RPMI8226 (cell line): ENCODE measurements at regions not wholly inside any gene's neighbourhood (a gene's known extent, or its start where the extent isn't known, plus 50 kb on each side); places are given as distances from the start of the nearest gene placed in this dataset.
"Not testable (repeated sequence)": the region's sequence is repeated elsewhere in the genome, so short reads cannot be mapped to it uniquely, and the experiment has no call there.

ENCODE experiments used
- DNase-seq: peaks from one replicate; pipeline ENCODE4 v3.0.0-alpha.2; 2015

DNA sequence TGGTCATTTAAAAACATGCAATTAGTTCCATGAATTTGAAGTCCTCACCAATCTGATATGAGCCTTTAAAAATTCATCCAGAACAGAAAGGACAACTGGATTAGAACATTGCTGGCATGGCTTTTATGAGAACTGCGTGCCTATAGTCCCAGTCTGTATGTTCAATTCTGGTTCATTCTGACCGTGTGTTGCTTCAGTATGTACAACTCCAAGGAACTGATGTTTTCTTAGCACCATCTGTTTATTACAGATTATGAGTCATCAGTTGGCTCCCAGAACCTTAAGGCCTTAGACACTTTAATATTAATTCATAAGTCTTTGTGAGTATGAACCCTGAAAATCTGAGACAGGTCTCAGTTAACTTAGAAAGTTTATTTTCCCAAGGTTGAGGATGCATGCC lies 115.0 kb downstream of the CEP44 start:
- no peak for DNase-seq

DNA sequence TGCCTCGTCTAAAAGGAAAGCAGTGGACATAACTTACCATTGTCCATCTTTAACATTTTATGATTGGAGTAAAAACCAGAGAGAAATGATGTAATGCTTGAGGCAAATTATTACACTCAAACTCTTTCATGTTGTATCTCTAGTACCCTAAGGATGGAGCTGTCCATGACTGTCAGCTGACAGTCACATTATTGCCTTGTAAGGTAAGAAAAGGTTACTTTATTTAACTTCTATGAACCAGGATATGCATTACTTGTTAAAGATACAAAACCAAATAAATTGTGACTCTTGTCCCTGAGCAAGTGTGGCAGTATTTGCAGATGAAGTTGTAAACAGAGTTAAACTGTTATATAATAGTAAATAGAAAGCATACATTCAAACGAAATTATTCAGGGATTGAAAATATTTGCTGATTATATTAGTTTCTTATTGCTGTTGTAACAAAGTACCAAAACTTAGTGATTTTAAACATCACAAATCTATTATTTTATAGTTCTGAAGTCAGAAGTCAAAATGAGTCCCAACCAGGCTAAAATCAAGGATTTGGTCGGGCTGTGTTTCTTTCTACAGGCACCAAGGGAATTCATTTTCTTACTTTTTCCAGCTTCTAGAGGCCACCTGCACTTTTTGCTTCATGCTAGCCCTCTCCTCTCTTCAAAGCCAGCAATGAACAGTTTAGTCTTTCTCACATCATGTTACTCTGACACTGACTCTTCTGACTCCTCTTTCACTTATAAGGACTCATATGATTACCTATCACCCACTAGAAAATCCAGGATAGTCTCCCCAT lies 113.8 kb downstream of the CEP44 start:
- no peak for DNase-seq

DNA sequence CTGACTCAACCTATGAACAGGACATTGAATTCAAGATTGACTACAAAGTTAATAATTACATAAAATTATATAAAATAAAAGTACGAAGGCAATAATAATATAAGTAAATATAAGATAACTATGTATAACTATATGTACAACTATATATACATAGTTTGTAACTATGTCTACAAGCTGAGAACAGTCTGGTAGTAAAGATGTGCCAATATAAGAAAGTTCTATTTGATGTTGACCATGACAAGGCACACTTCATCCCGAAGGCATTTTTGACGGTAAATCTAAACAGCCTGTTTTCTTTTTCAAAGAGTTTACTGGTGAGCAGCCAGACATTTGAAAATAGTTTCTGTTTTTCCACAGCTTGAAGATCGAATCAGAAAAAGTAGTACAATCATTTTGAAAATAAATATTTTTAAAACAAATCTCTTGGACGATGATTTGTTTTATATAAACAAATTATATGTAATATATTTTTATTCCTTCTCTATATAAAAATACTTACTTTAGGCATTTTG lies 112.9 kb downstream of the CEP44 start:
- no peak for DNase-seq

DNA sequence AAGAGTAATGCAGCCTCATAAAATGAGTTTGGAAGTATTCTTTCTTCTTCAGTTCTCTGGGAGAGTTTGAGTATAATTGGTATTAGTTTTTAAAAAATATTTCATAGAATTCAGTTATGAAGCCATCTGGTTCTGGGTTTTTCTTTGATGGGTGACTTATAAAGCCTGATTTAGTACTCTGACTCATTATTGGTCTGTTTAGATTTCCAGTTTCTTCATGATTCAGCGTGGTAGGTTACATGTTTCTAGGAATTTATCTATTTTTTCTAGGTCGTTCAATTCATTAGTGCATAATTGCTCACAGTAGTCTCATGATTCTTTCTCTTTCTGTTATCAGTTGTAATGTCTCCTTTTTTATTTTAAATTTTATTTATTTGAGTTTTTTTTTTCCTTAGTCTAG lies 111.2 kb downstream of the CEP44 start:
- DNase-seq, result no peak

DNA sequence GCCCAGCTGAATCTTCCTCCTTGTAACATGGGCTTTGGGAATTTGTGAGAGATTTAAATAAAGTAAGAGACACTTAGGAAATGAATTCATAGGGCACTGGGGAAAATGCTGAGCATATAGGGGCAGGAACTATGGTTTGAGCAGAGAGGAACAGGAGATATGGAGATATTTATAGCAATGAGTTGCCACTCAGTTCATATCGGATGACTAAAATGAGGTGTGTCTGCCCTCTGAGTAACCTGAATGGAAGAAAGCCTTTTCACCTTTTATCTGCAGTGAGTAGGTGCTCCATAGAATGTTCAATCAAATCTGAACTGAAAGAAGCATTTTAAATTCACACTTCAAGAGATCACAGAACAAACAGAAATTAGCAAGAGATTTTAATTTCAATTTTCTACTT lies 105.7 kb downstream of the CEP44 start:
- DNase-seq, result no peak

DNA sequence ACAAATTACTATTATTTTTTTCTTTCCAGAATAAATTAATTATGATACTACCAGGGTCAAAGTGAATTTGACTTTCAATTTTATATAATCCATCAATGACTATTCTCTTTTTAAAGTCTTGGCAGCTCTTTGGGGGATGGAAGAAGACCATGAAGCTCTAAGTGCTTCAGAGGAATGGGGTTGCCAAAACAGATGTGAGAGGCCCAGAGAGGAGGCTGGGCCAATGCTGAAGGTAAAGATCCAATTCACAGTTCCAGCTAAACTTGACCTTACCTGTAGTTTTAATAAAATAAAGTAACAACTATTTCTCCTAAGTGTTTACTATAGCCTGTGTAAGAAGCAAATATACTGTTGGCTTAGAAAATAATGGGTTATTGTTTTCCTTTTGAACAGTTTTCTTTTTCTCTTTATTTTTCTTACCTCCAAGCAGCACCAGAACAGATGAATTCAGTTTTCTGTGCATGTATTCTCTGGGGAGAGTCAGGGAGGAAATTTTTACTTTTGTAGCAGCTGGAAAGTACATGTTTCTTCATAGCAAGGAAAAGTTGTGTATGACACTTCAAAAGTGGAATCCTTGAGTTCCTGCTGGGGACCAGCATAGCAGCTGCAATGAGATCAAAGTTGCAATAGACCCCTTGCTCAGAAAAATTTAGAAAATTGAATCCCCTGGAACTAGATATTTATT lies 104.9 kb downstream of the CEP44 start:
- DNase-seq, result no peak

DNA sequence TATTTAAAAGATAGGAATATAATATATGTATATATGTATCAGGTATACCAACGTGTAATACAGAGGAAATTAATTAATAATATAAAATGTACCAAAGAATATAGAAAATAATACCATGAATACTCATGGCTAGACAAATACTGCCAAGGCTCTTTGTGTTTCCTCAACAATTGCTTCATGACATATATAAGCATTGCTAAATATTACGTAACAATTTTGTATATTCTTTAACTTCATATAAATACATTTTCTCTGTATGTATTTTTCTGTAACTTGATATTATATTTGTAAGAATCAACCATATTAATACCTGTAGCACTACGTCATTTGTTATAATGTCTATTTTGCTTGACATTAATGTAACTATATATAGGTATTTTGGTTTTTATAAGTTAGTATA lies 104.0 kb downstream of the CEP44 start:
- DNase-seq, result no peak

DNA sequence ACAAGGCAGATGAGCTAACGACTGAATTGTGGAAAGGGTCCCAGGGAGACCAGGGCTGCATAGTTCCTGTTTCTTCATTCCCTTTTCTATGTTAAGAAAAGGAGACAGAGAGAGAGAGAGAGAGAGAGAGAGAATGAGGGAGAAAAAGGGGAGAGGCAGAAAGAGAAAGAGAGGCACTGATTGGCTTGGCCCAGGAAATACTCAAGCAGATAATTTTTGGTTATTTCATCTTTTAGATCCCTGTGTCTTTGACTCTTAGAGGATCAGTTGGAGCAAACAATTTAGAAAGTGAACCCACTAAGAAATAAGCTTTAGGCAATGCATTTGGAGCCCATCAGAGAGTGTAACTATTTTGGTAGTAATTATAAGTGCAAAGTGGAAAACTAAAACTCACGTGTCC lies 103.4 kb downstream of the CEP44 start:
- no peak for DNase-seq

DNA sequence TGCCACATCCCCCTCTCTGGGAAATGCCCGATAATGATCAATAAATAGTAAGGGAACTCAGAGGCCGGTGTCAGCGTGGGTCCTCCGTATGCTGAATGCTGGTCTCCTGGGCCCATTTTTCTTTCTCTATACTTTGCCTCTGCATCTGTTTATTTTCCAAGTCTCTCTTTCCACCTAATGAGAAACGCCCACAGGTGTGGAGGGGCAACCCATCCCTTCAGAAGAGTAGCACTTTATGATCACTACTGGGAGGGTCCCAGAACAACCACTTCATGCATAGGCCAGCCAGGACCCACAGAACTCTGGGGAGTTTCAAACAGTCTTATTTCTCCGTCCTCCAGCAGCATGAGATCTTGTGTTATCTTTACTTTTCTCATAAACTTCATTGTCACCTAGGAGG lies 100.1 kb downstream of the CEP44 start:
- no peak for DNase-seq

DNA sequence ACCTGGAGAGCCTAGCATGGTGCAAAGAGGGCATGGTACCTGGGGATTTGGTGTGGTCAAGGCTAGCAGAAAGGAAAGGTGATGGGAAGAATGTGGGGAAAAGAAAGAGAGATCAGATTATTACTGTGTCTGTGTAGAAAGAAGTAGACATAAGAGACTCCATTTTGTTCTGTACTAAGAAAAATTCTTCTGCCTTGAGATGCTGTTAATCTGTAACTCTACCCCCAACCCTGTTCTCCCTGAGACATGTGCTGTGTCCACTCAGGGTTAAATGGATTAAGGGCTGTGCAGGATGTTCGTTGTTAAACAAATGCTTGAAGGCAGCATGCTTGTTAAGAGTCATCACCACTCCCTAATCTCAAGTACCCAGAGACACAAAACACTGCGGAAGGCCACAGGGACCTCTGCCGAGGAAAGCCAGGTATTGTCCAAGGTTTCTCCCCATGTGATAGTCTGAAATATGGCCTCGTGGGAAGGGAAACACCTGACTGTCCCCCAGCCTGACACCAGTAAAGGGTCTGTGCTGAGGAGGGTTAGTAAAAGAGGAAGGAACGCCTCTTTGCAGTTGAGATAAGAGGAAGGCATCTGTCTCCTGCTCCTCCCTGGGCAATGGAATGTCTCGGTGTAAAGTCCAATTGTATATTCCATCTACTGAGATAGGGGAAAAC lies 99.4 kb downstream of the CEP44 start:
- not testable (repeated sequence) for DNase-seq
